GM21526 (cell line): ENCODE measurements at regions not wholly inside any gene's neighbourhood (a gene's known extent, or its start where the extent isn't known, plus 50 kb on each side); places are given as distances from the start of the nearest gene placed in this dataset.
"Not testable (repeated sequence)": the region's sequence is repeated elsewhere in the genome, so short reads cannot be mapped to it uniquely, and the experiment has no call there.

Experiments
- ATAC-seq: cut with Tn5 transposase; IDR thresholded peaks from one replicate; pipeline ENCODE4 v1.9.1; 2021; ENCODE audit warnings: moderate library complexity; ENCODE audit not compliant: unreplicated experiment, low FRiP score

GRCh38 chr6:134447423-134447822, 129.5 kb upstream of the SGK1 start:
- ATAC-seq = no peak

GRCh38 chr6:134446896-134447295, 129.0 kb upstream of the SGK1 start:
- ATAC-seq = no peak

- no peak for ATAC-seq
These were observed 128.4 kb upstream of the SGK1 start for GRCh38 chr6:134446218-134446848.

DNA sequence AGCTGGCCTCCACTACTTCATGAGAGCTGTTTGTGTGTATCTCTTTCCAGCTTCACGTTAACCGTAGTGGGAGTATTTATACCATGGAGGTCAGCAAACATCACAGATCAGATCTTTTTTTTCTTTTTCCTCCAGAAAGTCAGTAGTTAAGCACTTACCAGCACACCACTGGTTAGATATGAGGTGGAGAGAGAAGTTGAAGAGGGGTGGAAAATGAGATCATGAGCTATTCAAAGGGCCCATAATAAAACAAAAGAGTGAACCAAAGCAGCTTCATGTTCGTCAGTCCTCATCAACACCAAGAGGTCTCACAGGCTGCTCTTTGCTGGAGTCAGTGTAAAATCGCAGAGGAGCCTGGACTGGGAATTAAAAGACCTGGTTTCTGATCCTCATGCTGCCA, 125.1 kb upstream of the SGK1 start:
- no peak for ATAC-seq

- no peak for ATAC-seq
These were observed 124.2 kb upstream of the SGK1 start for GRCh38 chr6:134442073-134442472.

- no peak for ATAC-seq
These were observed 120.9 kb upstream of the SGK1 start for GRCh38 chr6:134438837-134439236.

DNA sequence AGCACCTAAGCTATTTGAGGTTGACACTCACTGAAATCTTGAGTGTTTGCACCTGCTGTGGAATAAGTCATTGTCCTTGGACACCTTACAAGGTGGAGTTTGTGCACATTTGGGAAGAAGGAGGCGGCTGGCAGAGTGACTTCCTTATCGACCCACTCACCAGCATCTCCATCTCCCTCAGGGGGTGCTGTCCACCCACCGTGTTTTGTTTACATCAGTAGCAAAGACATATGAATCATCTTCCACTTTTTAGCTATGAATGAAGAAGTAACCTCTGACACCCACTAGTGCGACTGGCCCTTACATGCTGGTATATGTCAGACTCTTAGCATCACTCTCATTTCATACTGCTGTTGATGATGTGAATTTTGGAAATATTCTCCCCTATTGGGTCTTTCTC, 119.5 kb upstream of the SGK1 start:
- ATAC-seq = no peak

GRCh38 chr6:134436950-134437349, 119.0 kb upstream of the SGK1 start:
- no peak for ATAC-seq

GRCh38 chr6:134436281-134436815, 118.4 kb upstream of the SGK1 start:
- ATAC-seq = peak; percentile 87

DNA sequence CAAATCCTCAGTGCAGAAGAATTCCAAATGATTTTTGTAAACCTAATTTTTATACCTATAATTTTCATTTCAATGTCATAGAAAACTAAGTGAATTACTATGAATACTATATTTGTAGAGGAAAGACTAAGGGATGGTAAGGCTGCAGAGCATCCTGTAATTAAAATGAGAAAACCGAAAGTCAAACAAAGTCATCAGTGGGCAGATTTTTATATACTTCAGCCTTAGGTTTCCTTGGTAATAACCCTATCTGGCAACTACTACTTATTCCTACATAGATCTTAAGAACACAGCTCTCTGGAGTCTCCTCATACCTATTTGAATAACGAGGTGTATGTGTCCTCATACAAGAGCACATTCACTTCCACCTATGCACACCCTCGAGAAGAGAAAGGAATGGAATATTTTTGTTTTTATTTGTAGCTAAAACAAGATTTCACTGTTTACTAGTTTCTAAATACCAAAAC, 117.9 kb upstream of the SGK1 start:
- peak; percentile 24 for ATAC-seq

DNA sequence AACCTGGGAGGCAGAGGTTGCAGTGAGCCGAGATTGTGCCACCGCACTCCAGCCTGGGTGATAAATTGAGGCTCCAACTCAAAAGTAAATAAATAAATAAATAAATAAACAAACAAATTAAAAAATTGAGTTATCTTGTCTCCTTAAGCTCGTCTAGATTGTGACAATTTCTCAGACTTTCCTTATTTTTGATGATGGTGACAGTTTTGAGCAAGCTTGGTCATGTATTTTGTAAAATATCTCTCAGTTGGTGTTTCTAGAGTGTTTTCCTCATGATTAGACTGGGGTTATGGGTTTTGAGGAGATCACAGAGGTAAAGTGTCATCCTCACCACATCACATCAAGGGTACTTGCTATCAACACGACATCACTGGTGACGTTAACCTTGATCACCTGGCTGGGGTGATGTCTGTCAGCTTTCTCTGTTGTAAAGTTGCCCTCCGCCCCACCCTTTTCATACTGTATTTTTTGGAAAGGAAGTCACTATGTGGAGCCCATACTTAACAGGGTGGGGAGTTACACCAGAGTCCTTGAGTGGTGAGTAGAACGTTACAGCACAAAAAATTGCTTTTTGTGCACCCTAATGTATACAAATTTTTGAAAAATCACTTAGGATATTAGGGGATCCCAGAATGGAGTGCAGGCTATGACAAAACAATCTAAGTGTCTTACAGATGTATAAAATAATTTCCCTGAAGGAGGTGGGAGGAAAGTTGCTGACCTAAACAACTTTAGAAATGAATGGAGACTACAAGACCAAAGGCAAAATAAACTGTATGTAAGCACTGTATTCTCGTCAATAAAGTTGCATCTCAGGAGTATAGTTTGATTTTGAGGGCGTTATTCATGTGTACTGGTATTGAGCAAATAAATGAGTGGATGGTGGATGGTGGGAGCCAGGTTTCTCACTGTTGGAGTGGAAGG, 116.4 kb upstream of the SGK1 start:
- ATAC-seq = no peak

GRCh38 chr6:134432036-134432435, 114.1 kb upstream of the SGK1 start:
- ATAC-seq = no peak

- ATAC-seq = no peak
These were observed 113.5 kb upstream of the SGK1 start for GRCh38 chr6:134431421-134431859.

- no peak for ATAC-seq
These were observed 112.0 kb upstream of the SGK1 start for GRCh38 chr6:134429861-134430380.

DNA sequence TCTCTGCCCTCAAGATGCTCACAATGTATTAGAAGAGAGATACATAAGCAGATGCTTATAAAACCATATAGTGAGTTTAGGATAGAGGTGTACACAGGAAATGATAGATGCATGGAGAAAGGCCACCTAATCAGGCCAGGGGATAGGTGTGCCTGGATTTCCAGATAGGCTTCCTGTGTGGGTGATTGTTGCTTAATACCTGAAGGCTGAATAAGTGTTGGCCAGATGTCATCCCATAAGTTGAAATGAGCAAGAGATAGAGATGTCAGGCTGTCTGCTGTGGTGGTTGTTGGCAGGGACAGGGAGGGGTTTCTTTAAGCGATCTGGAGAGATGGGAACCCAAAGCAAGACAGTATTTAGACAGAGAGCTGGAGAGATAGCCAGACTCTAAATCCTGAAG, 109.8 kb upstream of the SGK1 start:
- ATAC-seq = no peak

- ATAC-seq = no peak
These were observed 108.7 kb upstream of the SGK1 start for GRCh38 chr6:134426623-134427022.

GRCh38 chr6:134425917-134426316, 108.0 kb upstream of the SGK1 start:
- not testable (repeated sequence) for ATAC-seq

DNA sequence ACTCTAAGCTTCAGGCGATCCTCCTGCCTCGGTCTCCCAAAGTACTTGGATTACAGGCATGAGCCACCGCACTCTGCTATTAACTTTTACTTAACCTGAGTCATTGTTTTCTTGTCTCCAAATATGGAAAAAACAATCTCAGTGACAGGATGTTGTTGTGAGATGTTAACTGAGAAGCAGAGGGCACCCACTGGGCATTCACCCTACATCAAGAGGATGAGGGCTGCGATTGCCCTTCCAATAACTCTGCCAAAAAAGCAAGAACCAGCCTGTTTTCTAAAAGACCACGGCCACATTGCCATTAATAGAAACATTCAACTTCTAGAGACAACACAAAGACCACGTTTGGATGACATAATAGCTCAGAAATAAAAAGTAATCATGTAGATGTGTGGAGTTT, 107.6 kb upstream of the SGK1 start:
- no peak for ATAC-seq

GRCh38 chr6:134424798-134425170, 106.9 kb upstream of the SGK1 start:
- no peak for ATAC-seq

GRCh38 chr6:134424165-134424797, 106.4 kb upstream of the SGK1 start:
- no peak for ATAC-seq
